HG02763 (cell line): ENCODE measurements at regions not wholly inside any gene's neighbourhood (a gene's known extent, or its start where the extent isn't known, plus 50 kb on each side); places are given as distances from the start of the nearest gene placed in this dataset.

Experiments
- ATAC-seq: cut with Tn5 transposase; IDR thresholded peaks from one replicate; pipeline ENCODE4 v1.9.1; 2021; ENCODE audit warnings: mild to moderate bottlenecking, moderate library complexity; ENCODE audit not compliant: unreplicated experiment

GRCh38 chr7:136339464-136339863 lies 362.3 kb upstream of the MTPN start:
- ATAC-seq = no peak

- no peak for ATAC-seq
Observed at GRCh38 chr7:136336932-136337331, 359.8 kb upstream of the MTPN start.

GRCh38 chr7:136333636-136334035 lies 356.5 kb upstream of the MTPN start:
- no peak for ATAC-seq

- ATAC-seq = no peak
Observed at GRCh38 chr7:136326045-136326609, 349.0 kb upstream of the MTPN start.

- ATAC-seq = no peak
Observed at GRCh38 chr7:136325578-136325977, 348.4 kb upstream of the MTPN start.

- ATAC-seq = no peak
Observed at GRCh38 chr7:136325027-136325426, 347.9 kb upstream of the MTPN start.

- no peak for ATAC-seq
Observed at GRCh38 chr7:136324073-136324704, 347.0 kb upstream of the MTPN start.

- ATAC-seq = peak; percentile 66
Observed at GRCh38 chr7:136312592-136312991, 335.4 kb upstream of the MTPN start.

- ATAC-seq = no peak
Observed at GRCh38 chr7:136309407-136309806, 332.2 kb upstream of the MTPN start.

- no peak for ATAC-seq
Observed at GRCh38 chr7:136308230-136308629, 331.1 kb upstream of the MTPN start.

GRCh38 chr7:136303162-136303561 lies 326.0 kb upstream of the MTPN start:
- no peak for ATAC-seq

- ATAC-seq = no peak
Observed at GRCh38 chr7:136302049-136302448, 324.9 kb upstream of the MTPN start.

GRCh38 chr7:136294977-136295376 lies 317.8 kb upstream of the MTPN start:
- no peak for ATAC-seq

- no peak for ATAC-seq
Observed at GRCh38 chr7:136293841-136294391, 316.8 kb upstream of the MTPN start.

- ATAC-seq = peak; percentile 93
Observed at GRCh38 chr7:136293272-136293671, 316.1 kb upstream of the MTPN start.

GRCh38 chr7:136292365-136292764 lies 315.2 kb upstream of the MTPN start:
- no peak for ATAC-seq

GRCh38 chr7:136290351-136290750 lies 313.2 kb upstream of the MTPN start:
- ATAC-seq = no peak

- no peak for ATAC-seq
Observed at GRCh38 chr7:136278057-136278456, 300.9 kb upstream of the MTPN start.

- no peak for ATAC-seq
Observed at GRCh38 chr7:136275794-136276193, 298.6 kb upstream of the MTPN start.

GRCh38 chr7:136274636-136275345 lies 297.6 kb upstream of the MTPN start:
- ATAC-seq = no peak

- ATAC-seq = no peak
Observed at GRCh38 chr7:136272934-136273333, 295.8 kb upstream of the MTPN start.

GRCh38 chr7:136267822-136268221 lies 290.7 kb upstream of the MTPN start:
- no peak for ATAC-seq
